Heart left ventricle (tissue), 13 donors: ENCODE measurements at regions not wholly inside any gene's neighbourhood (a gene's known extent, or its start where the extent isn't known, plus 50 kb on each side); places are given as distances from the start of the nearest gene placed in this dataset.

Source experiments
- POLR2A ChIP-seq, 2 donors: fragments of 450-650 bp; IDR thresholded peaks; one replicate each; pipeline ENCODE4 v1.6.1; 2017; ENCODE audit warnings: antibody characterized with exemption in 2 of 2, mild to moderate bottlenecking in 2 of 2, moderate library complexity in 2 of 2
- TF ChIP-seq, protein P1 (sequence below), 12 donors: fragments of 200-600 bp; sonication (generic) in 4 of 12; IDR thresholded peaks; one replicate each; pipeline versions ENCODE4 v1.5.0 to v1.8.0; 2018 to 2022; ENCODE audit warnings: antibody characterized with exemption in 12 of 12, mild to moderate bottlenecking in 5 of 12
- donor health status: ischemic (EF 13 %, LVEDD 7.1; RV severe dilation, severe dysfunction).
- donor health status: DM: no; HTN: yes; CAD: no.
- donor health status: DM: no; HTN: no; CAD: no.
- donor health status: ischemic (EF 25% LVEDD 6.9; RV normal size, moderate dysfunction).
- donor health status: ischemic (EF 25% LVEDD 5.7; RV mildly dilated, moderate dysfunction).
- donor health status: ischemic (EF 35%, LVEDD 5.7; RV mildly dilated, moderate dysfunction).
- donor health status: nonischemic (EF 11% LVEDD 7.7; RV severe dilation, severe dysfunction).
- donor health status: DM: yes; HTN: yes; CAD: no.
- donor health status: PGD.
- donor health status: ischemic (EF 29% LVEDD 5.4; RV normal size, mild dysfunction).
- donor health status: nonischemic (EF 23%, LVEDD 6.1; RV moderate dilation, normal function).

DNA sequence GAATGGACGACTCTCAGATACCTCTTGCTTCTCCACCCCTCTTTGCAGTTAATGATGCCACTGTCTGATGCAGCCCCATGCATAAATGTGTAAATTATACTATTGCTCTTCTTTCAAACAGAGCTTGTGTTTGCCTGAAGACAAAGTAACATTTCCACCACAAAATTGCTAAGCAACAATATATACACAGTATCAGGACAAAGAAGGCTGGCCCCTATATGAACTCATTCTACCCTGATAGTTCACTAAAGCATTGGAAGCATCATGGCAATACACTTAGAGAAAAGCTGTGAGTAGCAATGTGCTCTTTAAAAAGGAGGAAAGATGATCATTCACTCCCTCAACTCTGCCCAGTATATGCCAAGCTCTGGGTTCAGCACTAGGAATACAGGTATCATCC, 427.0 kb upstream of the CPEB2 start:
- TF ChIP-seq, protein P1, sequence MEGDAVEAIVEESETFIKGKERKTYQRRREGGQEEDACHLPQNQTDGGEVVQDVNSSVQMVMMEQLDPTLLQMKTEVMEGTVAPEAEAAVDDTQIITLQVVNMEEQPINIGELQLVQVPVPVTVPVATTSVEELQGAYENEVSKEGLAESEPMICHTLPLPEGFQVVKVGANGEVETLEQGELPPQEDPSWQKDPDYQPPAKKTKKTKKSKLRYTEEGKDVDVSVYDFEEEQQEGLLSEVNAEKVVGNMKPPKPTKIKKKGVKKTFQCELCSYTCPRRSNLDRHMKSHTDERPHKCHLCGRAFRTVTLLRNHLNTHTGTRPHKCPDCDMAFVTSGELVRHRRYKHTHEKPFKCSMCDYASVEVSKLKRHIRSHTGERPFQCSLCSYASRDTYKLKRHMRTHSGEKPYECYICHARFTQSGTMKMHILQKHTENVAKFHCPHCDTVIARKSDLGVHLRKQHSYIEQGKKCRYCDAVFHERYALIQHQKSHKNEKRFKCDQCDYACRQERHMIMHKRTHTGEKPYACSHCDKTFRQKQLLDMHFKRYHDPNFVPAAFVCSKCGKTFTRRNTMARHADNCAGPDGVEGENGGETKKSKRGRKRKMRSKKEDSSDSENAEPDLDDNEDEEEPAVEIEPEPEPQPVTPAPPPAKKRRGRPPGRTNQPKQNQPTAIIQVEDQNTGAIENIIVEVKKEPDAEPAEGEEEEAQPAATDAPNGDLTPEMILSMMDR (IDR thresholded peaks at IDR 0.05), result no peak
- no peak for TF ChIP-seq POLR2A (IDR thresholded peaks at IDR 0.05)
